ENCODE measurements at regions not wholly inside any gene's neighbourhood (a gene's known extent, or its start where the extent isn't known, plus 50 kb on each side); places are given as distances from the start of the nearest gene placed in this dataset.
"Not testable (repeated sequence)": the region's sequence is repeated elsewhere in the genome, so short reads cannot be mapped to it uniquely, and the experiment has no call there.

- no peak for DNase-seq
Measured at GRCh38 chr13:62377838-62378237, 962.2 kb upstream of the PCDH20 start.

- no peak for DNase-seq
Measured at GRCh38 chr13:62375653-62376052, 960.0 kb upstream of the PCDH20 start.

- no peak for DNase-seq
Measured at GRCh38 chr13:62371737-62372136, 956.1 kb upstream of the PCDH20 start.

GRCh38 chr13:62367971-62368370 is 952.3 kb upstream of the PCDH20 start:
- DNase-seq, result not testable (repeated sequence)

GRCh38 chr13:62360609-62361008 is 945.0 kb upstream of the PCDH20 start:
- DNase-seq, result peak; percentile 31

- DNase-seq, result no peak
Measured at GRCh38 chr13:62358646-62358932, 942.9 kb upstream of the PCDH20 start.

- no peak for DNase-seq
Measured at GRCh38 chr13:62357887-62358645, 942.4 kb upstream of the PCDH20 start.

GRCh38 chr13:62356977-62357376 is 941.3 kb upstream of the PCDH20 start:
- no peak for DNase-seq

GRCh38 chr13:62337109-62337880 is 921.6 kb upstream of the PCDH20 start:
- DNase-seq, result no peak

- DNase-seq, result no peak
Measured at GRCh38 chr13:62336507-62336906, 920.9 kb upstream of the PCDH20 start.

GRCh38 chr13:62333466-62333865 is 917.8 kb upstream of the PCDH20 start:
- no peak for DNase-seq

GRCh38 chr13:62331384-62331783 is 915.7 kb upstream of the PCDH20 start:
- no peak for DNase-seq

GRCh38 chr13:62327367-62327766 is 911.7 kb upstream of the PCDH20 start:
- no peak for DNase-seq

- no peak for DNase-seq
Measured at GRCh38 chr13:62324842-62325241, 909.2 kb upstream of the PCDH20 start.

GRCh38 chr13:62321895-62322294 is 906.2 kb upstream of the PCDH20 start:
- no peak for DNase-seq

GRCh38 chr13:62321139-62321538 is 905.5 kb upstream of the PCDH20 start:
- no peak for DNase-seq

GRCh38 chr13:62320129-62321108 is 904.8 kb upstream of the PCDH20 start:
- peak; percentile 55 for DNase-seq

- no peak for DNase-seq
Measured at GRCh38 chr13:62309904-62310303, 894.3 kb upstream of the PCDH20 start.

GRCh38 chr13:62305756-62306155 is 890.1 kb upstream of the PCDH20 start:
- DNase-seq, result no peak

- DNase-seq, result no peak
Measured at GRCh38 chr13:62302341-62302740, 886.7 kb upstream of the PCDH20 start.

GRCh38 chr13:62299988-62300387 is 884.3 kb upstream of the PCDH20 start:
- no peak for DNase-seq

- no peak for DNase-seq
Measured at GRCh38 chr13:62296812-62297211, 881.2 kb upstream of the PCDH20 start.

- DNase-seq, result no peak
Measured at GRCh38 chr13:62294244-62294643, 878.6 kb upstream of the PCDH20 start.

Measured in DMS153 (cell line).